ENCODE measurements at regions not wholly inside any gene's neighbourhood (a gene's known extent, or its start where the extent isn't known, plus 50 kb on each side); places are given as distances from the start of the nearest gene placed in this dataset.

DNA sequence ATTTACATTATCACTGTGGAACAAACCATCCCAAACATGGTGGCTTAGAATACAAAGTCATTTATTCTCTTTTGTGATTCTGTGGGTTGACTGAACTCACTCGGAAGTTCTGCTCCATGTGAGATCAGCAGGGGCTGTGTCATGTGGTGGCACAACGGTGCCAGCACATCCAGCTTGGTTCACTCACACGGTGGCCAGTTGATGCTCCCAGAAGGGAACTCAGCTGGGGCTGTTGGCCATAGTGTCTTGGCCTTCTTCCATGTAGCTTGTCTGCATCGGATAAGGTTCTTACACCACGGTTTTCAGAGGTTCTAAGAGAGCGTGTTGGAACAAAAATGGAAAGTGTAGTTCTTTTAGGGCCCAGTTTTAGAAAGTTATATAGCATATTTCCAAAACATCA lies 312.7 kb downstream of the DMRT2 start:
- ChIA-PET POLR2A (no interaction called here), CTCF (interaction anchor here (1.1 kb wide), 1 partner anchor 20 kb away, joined by 3 read pairs; no protein-coding TSS in a partner anchor)
- DNase-seq (ENCODE audit: extremely low spot score), result no peak
- TF ChIP-seq, protein P1, sequence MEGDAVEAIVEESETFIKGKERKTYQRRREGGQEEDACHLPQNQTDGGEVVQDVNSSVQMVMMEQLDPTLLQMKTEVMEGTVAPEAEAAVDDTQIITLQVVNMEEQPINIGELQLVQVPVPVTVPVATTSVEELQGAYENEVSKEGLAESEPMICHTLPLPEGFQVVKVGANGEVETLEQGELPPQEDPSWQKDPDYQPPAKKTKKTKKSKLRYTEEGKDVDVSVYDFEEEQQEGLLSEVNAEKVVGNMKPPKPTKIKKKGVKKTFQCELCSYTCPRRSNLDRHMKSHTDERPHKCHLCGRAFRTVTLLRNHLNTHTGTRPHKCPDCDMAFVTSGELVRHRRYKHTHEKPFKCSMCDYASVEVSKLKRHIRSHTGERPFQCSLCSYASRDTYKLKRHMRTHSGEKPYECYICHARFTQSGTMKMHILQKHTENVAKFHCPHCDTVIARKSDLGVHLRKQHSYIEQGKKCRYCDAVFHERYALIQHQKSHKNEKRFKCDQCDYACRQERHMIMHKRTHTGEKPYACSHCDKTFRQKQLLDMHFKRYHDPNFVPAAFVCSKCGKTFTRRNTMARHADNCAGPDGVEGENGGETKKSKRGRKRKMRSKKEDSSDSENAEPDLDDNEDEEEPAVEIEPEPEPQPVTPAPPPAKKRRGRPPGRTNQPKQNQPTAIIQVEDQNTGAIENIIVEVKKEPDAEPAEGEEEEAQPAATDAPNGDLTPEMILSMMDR (IDR thresholded peaks at IDR 0.05; ENCODE audit: control extremely low read depth, extremely low read depth, low read depth, missing control alignments), result no peak

DNA sequence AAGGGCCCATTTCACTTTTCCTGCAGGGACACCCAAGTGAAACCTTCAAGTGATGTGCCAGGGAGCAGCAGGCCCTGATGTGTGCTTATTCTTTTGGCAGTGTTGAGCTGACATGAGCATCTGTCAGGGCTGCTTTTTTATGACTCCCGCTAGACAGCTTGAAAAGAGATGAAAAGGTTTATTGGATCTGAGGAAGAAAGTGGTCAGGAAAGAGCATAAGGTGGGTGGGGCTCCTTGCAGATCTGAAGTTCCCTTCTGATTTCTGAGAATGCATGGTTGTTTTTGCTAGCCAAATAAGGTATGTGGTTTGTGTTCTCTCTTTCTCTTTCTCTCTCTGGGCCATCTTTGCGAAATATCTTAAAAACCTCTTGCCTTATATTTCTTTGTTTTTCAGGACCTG lies 316.1 kb downstream of the DMRT2 start:
- TF ChIP-seq, protein P1 (IDR thresholded peaks at IDR 0.05; ENCODE audit: control extremely low read depth, extremely low read depth, low read depth, missing control alignments), result no peak
- CTCF ChIA-PET, result no interaction called here
- POLR2A ChIA-PET, result no interaction called here
- no peak for DNase-seq (ENCODE audit: extremely low spot score)

DNA sequence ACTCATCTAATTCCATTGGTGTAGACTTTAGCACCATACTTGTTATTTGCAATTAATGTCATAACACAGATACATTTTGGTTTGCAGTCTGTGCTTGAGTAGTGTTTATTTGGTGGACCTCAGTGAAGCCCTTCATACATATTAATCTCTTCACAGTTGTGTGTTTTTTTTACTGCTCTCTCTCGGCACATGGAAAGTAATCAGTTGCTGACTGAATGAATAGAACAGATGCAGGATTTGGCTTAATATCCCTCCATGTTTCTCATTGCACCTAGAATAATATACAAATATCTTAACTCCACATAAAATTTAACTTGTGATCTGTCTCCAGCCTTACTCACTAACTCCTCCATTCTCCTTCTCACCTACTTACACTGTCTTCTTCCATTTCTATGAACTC lies 319.1 kb downstream of the DMRT2 start:
- CTCF ChIA-PET, result no interaction called here
- POLR2A ChIA-PET, result no interaction called here
- TF ChIP-seq, protein P1 (IDR thresholded peaks at IDR 0.05; ENCODE audit: control extremely low read depth, extremely low read depth, low read depth, missing control alignments), result no peak
- DNase-seq (ENCODE audit: extremely low spot score), result no peak

DNA sequence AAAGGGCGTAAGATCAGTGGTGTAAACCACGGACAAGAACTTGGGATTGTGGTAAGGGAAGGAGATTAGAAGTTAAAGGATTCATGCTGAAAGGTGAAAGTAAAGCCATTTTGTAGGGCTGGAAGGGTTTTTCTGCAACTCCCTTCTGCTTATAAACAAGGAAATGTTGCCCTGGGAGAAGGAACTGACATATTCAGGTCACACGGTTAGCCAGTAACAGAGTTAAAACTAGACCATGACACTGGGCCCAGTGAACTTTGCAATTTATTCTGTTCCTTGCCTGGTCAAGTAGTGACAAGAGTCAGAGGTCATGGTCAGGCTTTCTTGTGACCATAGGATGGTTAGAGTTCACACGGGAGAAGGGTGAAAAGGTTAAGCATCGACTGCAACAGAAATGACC lies 323.3 kb downstream of the DMRT2 start:
- TF ChIP-seq, protein P1 (IDR thresholded peaks at IDR 0.05; ENCODE audit: control extremely low read depth, extremely low read depth, low read depth, missing control alignments), result no peak
- no peak for DNase-seq (ENCODE audit: extremely low spot score)
- ChIA-PET POLR2A (no interaction called here), CTCF (no interaction called here)

DNA sequence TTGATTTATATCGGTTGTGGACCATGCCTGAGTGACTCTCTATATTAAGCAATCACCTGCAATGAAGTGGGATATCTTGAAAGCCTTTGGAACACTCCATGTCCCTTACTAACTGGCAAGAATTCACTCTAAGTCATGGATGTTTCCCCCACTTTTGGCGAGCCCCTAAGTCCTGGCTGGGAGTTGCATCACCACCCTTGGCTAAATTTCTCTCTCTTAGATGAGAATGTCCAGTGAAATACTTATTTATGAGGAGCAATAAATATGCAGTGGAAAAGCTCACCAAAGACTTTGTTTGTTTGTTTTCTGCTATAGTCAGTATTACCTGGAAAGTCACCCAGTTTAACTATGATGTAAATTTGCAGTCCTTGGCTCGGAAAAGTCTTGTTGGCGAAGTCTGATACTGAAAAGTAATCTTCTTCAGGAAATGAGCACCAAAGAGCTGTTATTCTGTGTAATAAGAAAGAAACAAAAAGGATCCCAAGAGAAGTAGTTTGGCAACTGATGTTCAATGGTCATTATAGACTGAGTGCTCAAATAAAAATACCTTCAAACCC lies 333.8 kb downstream of the DMRT2 start:
- DNase-seq (ENCODE audit: extremely low spot score), result no peak
- ChIA-PET CTCF (no interaction called here), POLR2A (no interaction called here)
- TF ChIP-seq, protein P1 (IDR thresholded peaks at IDR 0.05; ENCODE audit: control extremely low read depth, extremely low read depth, low read depth, missing control alignments), result no peak

DNA sequence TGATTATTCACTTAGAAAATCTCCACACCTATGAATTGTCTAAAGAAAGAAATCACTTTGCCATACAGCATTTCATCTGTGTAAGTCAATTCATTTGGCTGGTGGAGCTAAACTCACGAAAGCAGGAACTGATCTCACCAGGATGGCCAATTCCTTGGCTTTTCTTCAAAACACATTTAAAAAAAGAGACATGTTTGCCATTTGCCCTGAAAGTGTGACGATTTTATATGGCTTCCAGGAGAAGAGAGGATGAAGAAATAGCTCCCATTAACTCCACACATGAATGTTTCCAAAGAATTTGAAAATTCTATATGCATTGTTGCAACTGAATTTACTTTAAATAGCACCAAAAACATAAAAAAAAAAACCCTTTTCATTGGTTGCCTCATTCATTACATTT lies 334.7 kb downstream of the DMRT2 start:
- ChIA-PET POLR2A (no interaction called here), CTCF (no interaction called here)
- no peak for DNase-seq (ENCODE audit: extremely low spot score)
- TF ChIP-seq, protein P1 (IDR thresholded peaks at IDR 0.05; ENCODE audit: control extremely low read depth, extremely low read depth, low read depth, missing control alignments), result no peak

DNA sequence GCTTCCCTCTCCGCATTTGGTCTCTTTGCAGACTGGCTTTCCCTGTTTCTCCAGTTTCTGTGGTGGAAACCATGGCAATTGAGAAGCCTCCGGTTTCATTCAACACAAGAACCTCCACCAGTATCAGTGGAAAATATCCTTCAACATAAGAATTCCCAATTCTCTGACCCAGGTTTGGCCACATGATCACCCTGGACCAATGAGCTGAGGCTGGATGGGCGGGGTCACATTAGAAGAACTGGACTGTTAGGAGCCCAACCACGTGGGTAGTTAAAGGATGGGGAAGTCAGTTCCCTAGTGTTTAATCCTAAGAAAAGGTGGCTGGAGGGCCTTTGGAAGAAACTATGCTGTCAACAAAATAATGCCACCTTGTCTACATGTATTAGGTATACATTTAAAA lies 336.3 kb downstream of the DMRT2 start:
- TF ChIP-seq, protein P1 (IDR thresholded peaks at IDR 0.05; ENCODE audit: control extremely low read depth, extremely low read depth, low read depth, missing control alignments), result no peak
- ChIA-PET CTCF (interaction anchor here (1.0 kb wide), 1 partner anchor 11 kb away, joined by 3 read pairs; no protein-coding TSS in a partner anchor), POLR2A (no interaction called here)
- no peak for DNase-seq (ENCODE audit: extremely low spot score)

Measured in GM10248 (cell line).